Cardiac fibroblast (primary cell): ENCODE measurements at regions not wholly inside any gene's neighbourhood (a gene's known extent, or its start where the extent isn't known, plus 50 kb on each side); places are given as distances from the start of the nearest gene placed in this dataset.

Experiments used
- DNase-seq, 2 donors: peaks; one replicate each; pipeline versions ENCODE4 v3.0.0 to v3.0.0-alpha.2; 2010; ENCODE audit warnings: low read depth in 2 of 2
- H3K4me3 ChIP-seq, 2 donors: replicated peaks in 1 of 2; 1 replicate in 1 of 2; 2 replicates in 1 of 2; pipeline ENCODE4 v1.5.1; 2011; ENCODE audit warnings: low read depth in 2 of 2, low read length in 2 of 2, mild to moderate bottlenecking in 2 of 2, moderate library complexity in 1 of 2
- TF ChIP-seq, protein P1 (sequence below): IDR thresholded peaks from one replicate; pipeline ENCODE4 v1.5.1; 2011; ENCODE audit warnings: low read depth, mild to moderate bottlenecking, low read length, inconsistent platforms

DNA sequence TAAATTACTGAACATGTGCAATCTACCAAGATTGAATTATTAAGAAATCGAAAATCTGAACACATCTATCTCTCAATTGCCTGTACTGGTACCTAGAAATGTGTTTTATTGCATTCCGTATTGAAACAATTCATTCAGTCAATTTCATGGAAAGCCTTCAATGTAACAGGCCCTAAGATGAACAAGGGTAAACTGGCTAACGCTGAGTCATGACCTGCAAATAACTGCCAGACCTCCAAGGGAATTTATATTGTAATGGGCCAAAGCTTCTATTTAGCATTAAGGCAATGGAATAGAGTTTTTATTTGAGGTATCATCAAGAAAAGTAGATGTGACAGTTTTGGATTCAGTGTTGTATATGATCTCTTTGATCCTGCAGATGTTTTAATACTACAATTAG is 49.9 kb upstream of the CD36 start:
- H3K4me3 ChIP-seq: no peak overlapping the region
- DNase-seq: peak; percentile 10 to 33
- TF ChIP-seq, protein P1, sequence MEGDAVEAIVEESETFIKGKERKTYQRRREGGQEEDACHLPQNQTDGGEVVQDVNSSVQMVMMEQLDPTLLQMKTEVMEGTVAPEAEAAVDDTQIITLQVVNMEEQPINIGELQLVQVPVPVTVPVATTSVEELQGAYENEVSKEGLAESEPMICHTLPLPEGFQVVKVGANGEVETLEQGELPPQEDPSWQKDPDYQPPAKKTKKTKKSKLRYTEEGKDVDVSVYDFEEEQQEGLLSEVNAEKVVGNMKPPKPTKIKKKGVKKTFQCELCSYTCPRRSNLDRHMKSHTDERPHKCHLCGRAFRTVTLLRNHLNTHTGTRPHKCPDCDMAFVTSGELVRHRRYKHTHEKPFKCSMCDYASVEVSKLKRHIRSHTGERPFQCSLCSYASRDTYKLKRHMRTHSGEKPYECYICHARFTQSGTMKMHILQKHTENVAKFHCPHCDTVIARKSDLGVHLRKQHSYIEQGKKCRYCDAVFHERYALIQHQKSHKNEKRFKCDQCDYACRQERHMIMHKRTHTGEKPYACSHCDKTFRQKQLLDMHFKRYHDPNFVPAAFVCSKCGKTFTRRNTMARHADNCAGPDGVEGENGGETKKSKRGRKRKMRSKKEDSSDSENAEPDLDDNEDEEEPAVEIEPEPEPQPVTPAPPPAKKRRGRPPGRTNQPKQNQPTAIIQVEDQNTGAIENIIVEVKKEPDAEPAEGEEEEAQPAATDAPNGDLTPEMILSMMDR: no peak
